ENCODE measurements at regions not wholly inside any gene's neighbourhood (a gene's known extent, or its start where the extent isn't known, plus 50 kb on each side); places are given as distances from the start of the nearest gene placed in this dataset.

DNA sequence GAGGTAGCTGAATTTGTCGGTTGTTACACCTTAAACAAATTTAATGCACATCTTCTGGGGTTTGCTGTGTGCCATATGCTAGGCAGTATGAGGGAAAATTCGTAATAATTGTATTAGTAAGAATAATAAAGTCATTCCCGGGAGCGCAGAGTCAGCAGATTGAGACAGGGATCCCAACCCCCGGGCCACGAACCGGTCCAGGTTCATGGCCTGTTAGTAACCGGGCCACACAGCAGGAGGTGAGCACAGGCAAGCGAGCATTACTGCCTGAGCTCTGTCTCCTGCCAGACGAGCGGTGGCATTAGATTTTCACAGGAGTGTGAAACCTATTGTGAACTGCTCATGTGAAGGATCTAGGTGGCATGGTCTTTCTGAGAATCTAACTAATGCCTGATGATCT, 114.9 kb downstream of the PCDH7 start:
- TF ChIP-seq POLR2A (IDR thresholded peaks at IDR 0.05), result no peak
- TF ChIP-seq, protein P1, sequence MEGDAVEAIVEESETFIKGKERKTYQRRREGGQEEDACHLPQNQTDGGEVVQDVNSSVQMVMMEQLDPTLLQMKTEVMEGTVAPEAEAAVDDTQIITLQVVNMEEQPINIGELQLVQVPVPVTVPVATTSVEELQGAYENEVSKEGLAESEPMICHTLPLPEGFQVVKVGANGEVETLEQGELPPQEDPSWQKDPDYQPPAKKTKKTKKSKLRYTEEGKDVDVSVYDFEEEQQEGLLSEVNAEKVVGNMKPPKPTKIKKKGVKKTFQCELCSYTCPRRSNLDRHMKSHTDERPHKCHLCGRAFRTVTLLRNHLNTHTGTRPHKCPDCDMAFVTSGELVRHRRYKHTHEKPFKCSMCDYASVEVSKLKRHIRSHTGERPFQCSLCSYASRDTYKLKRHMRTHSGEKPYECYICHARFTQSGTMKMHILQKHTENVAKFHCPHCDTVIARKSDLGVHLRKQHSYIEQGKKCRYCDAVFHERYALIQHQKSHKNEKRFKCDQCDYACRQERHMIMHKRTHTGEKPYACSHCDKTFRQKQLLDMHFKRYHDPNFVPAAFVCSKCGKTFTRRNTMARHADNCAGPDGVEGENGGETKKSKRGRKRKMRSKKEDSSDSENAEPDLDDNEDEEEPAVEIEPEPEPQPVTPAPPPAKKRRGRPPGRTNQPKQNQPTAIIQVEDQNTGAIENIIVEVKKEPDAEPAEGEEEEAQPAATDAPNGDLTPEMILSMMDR (IDR thresholded peaks at IDR 0.05 in 4 of 5, conservative IDR thresholded peaks at IDR 0.05 in 1 of 5), result no peak
